CD4-positive, alpha-beta T cell (primary cell): ENCODE measurements at regions not wholly inside any gene's neighbourhood (a gene's known extent, or its start where the extent isn't known, plus 50 kb on each side); places are given as distances from the start of the nearest gene placed in this dataset.

Source experiments
- ATAC-seq: fragments of 200-7000 bp; cut with Tn5 transposase; one replicate; pipeline ENCODE4 v1.10.0; 2022; ENCODE audit warnings: mild to moderate bottlenecking; ENCODE audit not compliant: poor library complexity
- CTCF ChIA-PET: fragments of 350-600 bp; sonication (Branson Sonifier 250); formaldehyde crosslinking; loops from one replicate; lab custom pipeline; 2021; ENCODE audit warnings: antibody characterized with exemption, inconsistent platforms; lab: Charles Lee
- POLR2A ChIA-PET: fragments of 350-600 bp; sonication (Branson Sonifier 250); formaldehyde crosslinking; loops from one replicate; lab custom pipeline; 2021; ENCODE audit warnings: antibody characterized with exemption, inconsistent platforms; lab: Charles Lee
- DNase-seq, 14 experiments: peaks; one replicate each; pipeline ENCODE4 v3.0.0-alpha.2; 2013 to 2020; ENCODE audit warnings: mixed read lengths in 2 of 14
- H3K27ac ChIP-seq, 2 donors: one replicate each; pipeline versions ENCODE4 v1.5.1 to v1.7.0; 2013; ENCODE audit warnings: low read length in 2 of 2, low read depth in 1 of 2, mild to moderate bottlenecking in 1 of 2
- H3K27me3 ChIP-seq, 2 experiments: 1 replicate in 1 of 2; 2 replicates in 1 of 2; pipeline versions ENCODE4 v1.6.1 to v1.7.0; 2013; ENCODE audit warnings: low read length in 2 of 2, control low read depth in 1 of 2, mild to moderate bottlenecking in 1 of 2, moderate library complexity in 1 of 2; ENCODE audit not compliant: insufficient read depth in 2 of 2, control insufficient read depth in 1 of 2
- H3K36me3 ChIP-seq: one replicate; pipeline ENCODE4 v1.6.1; 2013; ENCODE audit warnings: low read length, control low read depth; ENCODE audit not compliant: insufficient read depth
- H3K4me1 ChIP-seq: one replicate; pipeline ENCODE4 v1.6.1; 2013; ENCODE audit warnings: low read length, control low read depth; ENCODE audit not compliant: insufficient read depth
- H3K4me3 ChIP-seq: one replicate; pipeline ENCODE4 v1.5.1; 2013; ENCODE audit warnings: mild to moderate bottlenecking, low read length, moderate library complexity
- H3K9me3 ChIP-seq, 2 experiments: 1 replicate in 1 of 2; 2 replicates in 1 of 2; pipeline versions ENCODE4 v1.6.1 to v1.7.0; 2013; ENCODE audit warnings: low read length in 2 of 2, mild to moderate bottlenecking in 2 of 2, control low read depth in 1 of 2, moderate library complexity in 1 of 2; ENCODE audit not compliant: control insufficient read depth in 1 of 2, insufficient read depth in 1 of 2
- H3K27ac Mint-ChIP-seq: one replicate; pipeline ENCODE4 v1.8.0; 2020; ENCODE audit warnings: mixed read lengths
- H3K27me3 Mint-ChIP-seq: one replicate; pipeline ENCODE4 v1.8.0; 2021; ENCODE audit warnings: mixed read lengths
- H3K36me3 Mint-ChIP-seq: one replicate; pipeline ENCODE4 v1.8.0; 2021; ENCODE audit warnings: low read depth, mixed read lengths
- H3K4me1 Mint-ChIP-seq: one replicate; pipeline ENCODE4 v1.8.0; 2021; ENCODE audit warnings: low read depth, mixed read lengths
- H3K4me3 Mint-ChIP-seq: one replicate; pipeline ENCODE4 v1.8.0; 2020; ENCODE audit warnings: mild to moderate bottlenecking, mixed read lengths
- H3K9me3 Mint-ChIP-seq: one replicate; pipeline ENCODE4 v1.8.0; 2020; ENCODE audit warnings: mixed read lengths
- CTCF ChIP-seq: fragments of 200-600 bp; IDR thresholded peaks from one replicate; pipeline ENCODE4 v1.8.0; 2022; ENCODE audit warnings: antibody characterized with exemption, mild to moderate bottlenecking
- intact Hi-C, 2 experiments: fragments of 100-400 bp; cut with DNase I in 1 of 2; cut with micrococcal nuclease in 1 of 2; formaldehyde crosslinking; loops; one replicate each; pipeline versions ENCODE4 v1.15.1 to v1.9.0; 2023 to 2025; cut with DNase I, micrococcal nuclease

- H3K4me3 Mint-ChIP-seq = no peak overlapping the region
- ChIA-PET POLR2A (no interaction called here), CTCF (no interaction called here)
- no peak for TF ChIP-seq CTCF
- DNase-seq (no peak), ATAC-seq (no peak)
- peaks cover under 1% of the 10 kb centered on the region for H3K9me3 Mint-ChIP-seq
- Histone ChIP-seq H3K27ac (no peak overlapping the region), H3K9me3 (no peaks in the 10 kb centered on the region), H3K4me1 (no peaks in the 10 kb centered on the region), H3K27me3 (no peaks in the 10 kb centered on the region), H3K36me3 (no peaks in the 10 kb centered on the region), H3K4me3 (no peak overlapping the region)
- intact Hi-C loops = no loop called here
- no peaks in the 10 kb centered on the region for H3K4me1 Mint-ChIP-seq
- no peaks in the 10 kb centered on the region for H3K27me3 Mint-ChIP-seq
- H3K36me3 Mint-ChIP-seq = no peaks in the 10 kb centered on the region
- H3K27ac Mint-ChIP-seq = no peak overlapping the region
Measured at GRCh38 chr7:34332006-34332405, 326.0 kb upstream of the NPSR1 start.

- Mint-ChIP-seq H3K36me3 (no peaks in the 10 kb centered on the region), H3K4me1 (no peaks in the 10 kb centered on the region), H3K27ac (no peak overlapping the region), H3K9me3 (peaks cover 7% of the 10 kb centered on the region), H3K4me3 (no peak overlapping the region), H3K27me3 (no peaks in the 10 kb centered on the region)
- H3K36me3 ChIP-seq = no peaks in the 10 kb centered on the region
- CTCF ChIA-PET = no interaction called here
- H3K27ac ChIP-seq = no peak overlapping the region
- no peaks in the 10 kb centered on the region for H3K4me1 ChIP-seq
- TF ChIP-seq CTCF = no peak
- intact Hi-C loops = no loop called here
- no peaks in the 10 kb centered on the region for H3K27me3 ChIP-seq
- H3K4me3 ChIP-seq = no peak overlapping the region
- H3K9me3 ChIP-seq = peaks cover 0 to 6% of the 10 kb centered on the region in 2 experiments
- no peak for ATAC-seq
- DNase-seq = no peak
- POLR2A ChIA-PET = no interaction called here
Measured at GRCh38 chr7:34333184-34333583, 324.8 kb upstream of the NPSR1 start.

GRCh38 chr7:34333925-34334324 is 324.1 kb upstream of the NPSR1 start:
- CTCF ChIA-PET = no interaction called here
- no peaks in the 10 kb centered on the region for H3K27me3 Mint-ChIP-seq
- no peak overlapping the region for H3K4me3 ChIP-seq
- TF ChIP-seq CTCF = no peak
- H3K4me1 ChIP-seq = no peaks in the 10 kb centered on the region
- H3K27me3 ChIP-seq = no peaks in the 10 kb centered on the region
- H3K9me3 Mint-ChIP-seq = peaks cover 11% of the 10 kb centered on the region
- ATAC-seq = no peak
- no peak overlapping the region for H3K4me3 Mint-ChIP-seq
- no peaks in the 10 kb centered on the region for H3K36me3 ChIP-seq
- no peaks in the 10 kb centered on the region for H3K4me1 Mint-ChIP-seq
- intact Hi-C loops = no loop called here
- H3K27ac ChIP-seq = no peak overlapping the region
- no peaks in the 10 kb centered on the region for H3K36me3 Mint-ChIP-seq
- H3K9me3 ChIP-seq = peaks cover 0 to 6% of the 10 kb centered on the region in 2 experiments
- no peak overlapping the region for H3K27ac Mint-ChIP-seq
- POLR2A ChIA-PET = no interaction called here
- no peak for DNase-seq
